Activated CD4-positive, alpha-beta memory T cell treated with anti-CD3 and anti-CD28 coated beads for 36 hours (primary cell): ENCODE measurements at regions not wholly inside any gene's neighbourhood (a gene's known extent, or its start where the extent isn't known, plus 50 kb on each side); places are given as distances from the start of the nearest gene placed in this dataset.

Experiments used
- CTCF ChIA-PET: fragments of 350-600 bp; sonication (Branson Sonifier 250); formaldehyde crosslinking; loops from one replicate; lab custom pipeline; 2021; ENCODE audit warnings: antibody characterized with exemption, inconsistent platforms; lab: Charles Lee
- POLR2A ChIA-PET: fragments of 350-600 bp; sonication (Branson Sonifier 250); formaldehyde crosslinking; loops from one replicate; lab custom pipeline; 2021; ENCODE audit warnings: antibody characterized with exemption; lab: Charles Lee
- DNase-seq: peaks from one replicate; pipeline ENCODE4 v3.0.0-alpha.2; 2020
- H3K27ac Mint-ChIP-seq: one replicate; pipeline ENCODE4 v1.8.0; 2021; ENCODE audit warnings: mixed read lengths
- H3K27me3 Mint-ChIP-seq: one replicate; pipeline ENCODE4 v1.8.0; 2021; ENCODE audit warnings: mixed read lengths
- H3K36me3 Mint-ChIP-seq: one replicate; pipeline ENCODE4 v1.8.0; 2021; ENCODE audit warnings: mixed read lengths
- H3K4me1 Mint-ChIP-seq: one replicate; pipeline ENCODE4 v1.8.0; 2021; ENCODE audit warnings: low read depth, mixed read lengths
- H3K4me3 Mint-ChIP-seq: one replicate; pipeline ENCODE4 v1.8.0; 2021; ENCODE audit warnings: mild to moderate bottlenecking, mixed read lengths
- H3K9me3 Mint-ChIP-seq: one replicate; pipeline ENCODE4 v1.8.0; 2021; ENCODE audit warnings: mixed read lengths
- intact Hi-C: fragments of 100-400 bp; cut with micrococcal nuclease; formaldehyde crosslinking; loops from one replicate; pipeline ENCODE4 v1.15.1; 2023

DNA sequence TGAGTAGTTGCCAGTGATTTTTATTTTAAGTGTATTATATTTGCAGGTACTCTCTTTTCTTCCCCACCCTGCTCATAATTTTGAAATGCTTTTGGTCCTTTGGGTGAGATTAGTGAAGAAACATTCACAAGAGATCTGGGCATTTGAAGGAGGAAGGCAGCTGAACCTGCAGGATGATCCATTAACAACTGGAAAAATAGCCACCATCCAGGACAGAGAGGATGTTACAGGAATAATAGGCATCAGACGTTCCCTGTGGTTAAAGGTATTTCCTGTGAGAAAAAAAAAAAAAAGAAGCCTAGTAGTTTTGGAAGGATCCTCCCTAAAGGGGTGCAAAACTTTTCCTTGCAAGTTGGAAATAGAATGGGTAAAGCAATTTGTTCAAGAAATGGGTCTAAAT lies 145.3 kb downstream of the SLC38A4 start:
- H3K4me3 Mint-ChIP-seq = no peak overlapping the region
- intact Hi-C loops = no loop called here
- peaks cover 3% of the 10 kb centered on the region for H3K27me3 Mint-ChIP-seq
- H3K27ac Mint-ChIP-seq = no peak overlapping the region
- POLR2A ChIA-PET = no interaction called here
- DNase-seq = no peak
- CTCF ChIA-PET = no interaction called here
- no peaks in the 10 kb centered on the region for H3K36me3 Mint-ChIP-seq
- H3K9me3 Mint-ChIP-seq = peaks cover 5% of the 10 kb centered on the region
- peaks cover 6% of the 10 kb centered on the region for H3K4me1 Mint-ChIP-seq

GRCh38 chr12:46679754-46680153 lies 146.0 kb downstream of the SLC38A4 start:
- DNase-seq = no peak
- ChIA-PET CTCF (interaction anchor here (0.6 to 1.6 kb wide), 3 partner anchors 18 to 555 kb away, joined by 3 to 9 read pairs (median 3); no protein-coding TSS in a partner anchor), POLR2A (no interaction called here)
- Mint-ChIP-seq H3K4me3 (no peak overlapping the region), H3K27me3 (peaks cover 3% of the 10 kb centered on the region), H3K4me1 (peaks cover 6% of the 10 kb centered on the region), H3K9me3 (peaks cover 5% of the 10 kb centered on the region), H3K27ac (no peak overlapping the region), H3K36me3 (no peaks in the 10 kb centered on the region)
- intact Hi-C loops = loop anchor here (2.0 to 5.0 kb wide), 4 partner anchors 303 to 607 kb away; no protein-coding TSS in a partner anchor

GRCh38 chr12:46678426-46678825 lies 147.4 kb downstream of the SLC38A4 start:
- POLR2A ChIA-PET = no interaction called here
- Mint-ChIP-seq H3K36me3 (no peaks in the 10 kb centered on the region), H3K9me3 (no peaks in the 10 kb centered on the region), H3K27ac (no peak overlapping the region), H3K4me1 (peaks cover 6% of the 10 kb centered on the region), H3K4me3 (no peak overlapping the region), H3K27me3 (peaks cover 3% of the 10 kb centered on the region)
- no peak for DNase-seq
- CTCF ChIA-PET = interaction anchor here (1.2 to 1.6 kb wide), 2 partner anchors 553 to 616 kb away, joined by 3 to 9 read pairs; no protein-coding TSS in a partner anchor
- intact Hi-C loops = loop anchor here (2.0 to 5.0 kb wide), 4 partner anchors 304 to 606 kb away; no protein-coding TSS in a partner anchor

DNA sequence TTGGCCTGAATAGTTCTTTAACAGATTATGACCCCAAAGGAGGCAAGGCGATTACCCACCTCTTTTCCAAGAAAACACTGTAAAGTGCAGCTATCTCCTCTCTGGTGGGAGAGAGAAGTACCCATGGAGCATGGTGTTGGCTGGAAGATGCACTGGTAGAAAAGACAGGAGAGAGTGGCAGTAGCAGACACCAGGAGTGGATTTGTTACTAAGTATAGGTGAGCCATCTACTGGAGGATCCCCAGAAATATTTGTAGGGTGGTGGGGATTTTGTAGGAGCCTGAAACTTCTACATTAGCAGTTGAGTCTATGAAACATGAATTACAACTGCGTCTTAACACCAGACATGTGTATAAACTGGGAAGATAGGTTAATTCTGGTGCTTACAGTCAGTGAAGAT lies 148.0 kb downstream of the SLC38A4 start:
- ChIA-PET CTCF (interaction anchor here (1.0 kb wide), 1 partner anchor 10 kb away, joined by 4 read pairs; no protein-coding TSS in a partner anchor), POLR2A (no interaction called here)
- no peak overlapping the region for H3K27ac Mint-ChIP-seq
- no peaks in the 10 kb centered on the region for H3K36me3 Mint-ChIP-seq
- intact Hi-C loops = loop anchor here (2.0 to 5.0 kb wide), 4 partner anchors 305 to 605 kb away; no protein-coding TSS in a partner anchor
- H3K4me1 Mint-ChIP-seq = peaks cover 6% of the 10 kb centered on the region
- no peak for DNase-seq
- no peak overlapping the region for H3K4me3 Mint-ChIP-seq
- H3K9me3 Mint-ChIP-seq = no peaks in the 10 kb centered on the region
- H3K27me3 Mint-ChIP-seq = peaks cover 3% of the 10 kb centered on the region

DNA sequence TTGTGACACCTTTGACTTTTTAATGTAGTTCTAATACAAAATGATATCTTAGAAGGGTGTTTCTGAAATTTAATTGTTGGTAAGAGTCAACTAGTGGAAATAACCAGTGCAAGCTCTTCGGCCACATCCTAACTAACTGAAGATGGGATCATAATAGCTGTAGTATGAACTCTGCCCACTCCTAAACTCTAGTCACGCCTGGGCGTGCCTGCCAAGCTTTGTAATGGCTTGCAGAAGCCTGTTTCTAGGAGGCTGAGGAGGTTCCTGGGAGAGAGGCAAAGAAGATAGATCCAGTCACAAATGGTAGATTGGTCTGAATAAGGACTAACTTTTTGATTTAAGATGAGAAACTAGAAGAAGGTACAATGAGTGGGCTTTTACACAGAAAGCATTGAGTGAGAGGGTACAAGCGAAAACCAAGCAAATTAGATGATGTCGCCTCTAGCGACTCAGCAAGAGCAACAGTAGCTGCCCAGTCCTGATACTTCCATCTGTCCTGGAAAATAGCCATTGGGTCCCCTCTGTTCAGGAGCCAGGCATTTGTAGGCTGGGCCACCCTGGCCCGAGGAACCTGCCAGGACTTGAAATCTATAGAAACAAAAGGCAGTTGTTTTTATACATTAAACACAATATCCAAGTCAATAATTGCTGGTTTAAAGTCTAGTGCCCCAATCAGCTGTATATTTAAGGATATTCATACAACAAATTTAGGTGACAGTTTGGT lies 148.8 kb downstream of the SLC38A4 start:
- no peak overlapping the region for H3K4me3 Mint-ChIP-seq
- CTCF ChIA-PET = interaction anchor here (0.8 to 3.1 kb wide), 6 partner anchors 9 to 552 kb away, joined by 3 to 11 read pairs (median 7); no protein-coding TSS in a partner anchor
- H3K27me3 Mint-ChIP-seq = peaks cover 3% of the 10 kb centered on the region
- H3K27ac Mint-ChIP-seq = no peak overlapping the region
- intact Hi-C loops = loop anchor here (5.0 kb wide), 3 partner anchors 305 to 525 kb away; no protein-coding TSS in a partner anchor
- no peak for DNase-seq
- no peaks in the 10 kb centered on the region for H3K9me3 Mint-ChIP-seq
- H3K36me3 Mint-ChIP-seq = no peaks in the 10 kb centered on the region
- POLR2A ChIA-PET = no interaction called here
- peaks cover 6% of the 10 kb centered on the region for H3K4me1 Mint-ChIP-seq

DNA sequence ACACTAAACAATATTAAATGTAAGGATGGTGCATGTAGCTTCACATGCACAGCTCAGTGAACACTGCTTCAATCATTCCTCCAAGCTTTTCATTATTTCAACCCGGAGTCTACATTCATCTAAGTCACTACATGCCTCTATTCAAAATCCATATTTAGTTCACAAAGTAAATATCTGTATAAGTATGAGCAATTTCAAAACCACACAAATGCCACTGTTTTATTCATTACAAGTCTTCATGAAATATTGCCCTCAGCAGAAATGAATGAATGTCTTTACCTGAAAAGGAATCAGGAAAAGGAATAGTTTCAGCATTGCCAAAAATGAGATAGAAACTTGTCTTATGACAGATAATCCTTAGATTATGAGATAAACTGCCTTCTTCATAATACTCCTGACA lies 149.4 kb downstream of the SLC38A4 start:
- no peaks in the 10 kb centered on the region for H3K9me3 Mint-ChIP-seq
- no peak overlapping the region for H3K4me3 Mint-ChIP-seq
- ChIA-PET CTCF (interaction anchor here (0.8 to 3.1 kb wide), 7 partner anchors 8 to 551 kb away, joined by 3 to 11 read pairs (median 5); no protein-coding TSS in a partner anchor), POLR2A (no interaction called here)
- H3K27me3 Mint-ChIP-seq = peaks cover 3% of the 10 kb centered on the region
- intact Hi-C loops = loop anchor here (5.0 kb wide), 3 partner anchors 306 to 524 kb away; no protein-coding TSS in a partner anchor
- H3K27ac Mint-ChIP-seq = no peak overlapping the region
- no peaks in the 10 kb centered on the region for H3K36me3 Mint-ChIP-seq
- DNase-seq = no peak
- peaks cover 6% of the 10 kb centered on the region for H3K4me1 Mint-ChIP-seq

- POLR2A ChIA-PET = no interaction called here
- intact Hi-C loops = loop anchor here (2.0 to 5.0 kb wide), 4 partner anchors 259 to 523 kb away; no protein-coding TSS in a partner anchor
Observed at GRCh38 chr12:46675736-46676135, 150.1 kb downstream of the SLC38A4 start.

DNA sequence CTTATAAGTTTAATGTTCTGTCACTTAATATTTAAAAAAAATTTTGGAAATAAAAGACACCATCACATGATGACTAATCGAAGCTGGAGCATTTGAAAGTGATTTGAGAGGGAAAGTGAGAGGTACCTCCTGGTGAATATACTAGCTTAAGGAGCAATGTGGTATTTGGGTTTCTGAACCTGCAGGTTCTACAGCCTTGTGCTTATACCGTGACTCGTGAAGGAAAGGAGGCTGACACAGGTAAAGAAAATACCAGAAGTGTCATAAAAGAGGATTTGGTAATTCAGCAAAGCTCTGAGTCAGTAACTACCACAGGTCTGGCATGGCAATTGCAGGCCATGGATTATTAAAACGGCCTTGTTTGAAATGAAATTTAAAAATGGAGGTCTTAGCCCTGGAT lies 151.0 kb downstream of the SLC38A4 start:
- peaks cover 3% of the 10 kb centered on the region for H3K27me3 Mint-ChIP-seq
- H3K4me1 Mint-ChIP-seq = peaks cover 6% of the 10 kb centered on the region
- H3K36me3 Mint-ChIP-seq = peaks cover 1% of the 10 kb centered on the region
- no peak overlapping the region for H3K4me3 Mint-ChIP-seq
- DNase-seq = no peak
- POLR2A ChIA-PET = interaction anchor here (0.7 kb wide), 1 partner anchor 295 kb away, joined by 4 read pairs; no protein-coding TSS in a partner anchor
- intact Hi-C loops = loop anchor here (2.0 to 5.0 kb wide), 4 partner anchors 260 to 522 kb away; no protein-coding TSS in a partner anchor
- no peak overlapping the region for H3K27ac Mint-ChIP-seq
- CTCF ChIA-PET = interaction anchor here (0.6 to 3.1 kb wide), 9 partner anchors 48 to 1909 kb away, joined by 3 to 11 read pairs (median 4); no protein-coding TSS in a partner anchor
- H3K9me3 Mint-ChIP-seq = peaks cover 3% of the 10 kb centered on the region

More at GRCh38 chr12:46675736-46676135, 150.1 kb downstream of the SLC38A4 start:
- peaks cover 6% of the 10 kb centered on the region for H3K4me1 Mint-ChIP-seq
- peaks cover 3% of the 10 kb centered on the region for H3K27me3 Mint-ChIP-seq
- H3K27ac Mint-ChIP-seq = no peak overlapping the region
- CTCF ChIA-PET = interaction anchor here (0.7 to 3.1 kb wide), 10 partner anchors 9 to 550 kb away, joined by 3 to 11 read pairs (median 5); no protein-coding TSS in a partner anchor
- DNase-seq = no peak
- H3K9me3 Mint-ChIP-seq = no peaks in the 10 kb centered on the region
- no peaks in the 10 kb centered on the region for H3K36me3 Mint-ChIP-seq
- H3K4me3 Mint-ChIP-seq = no peak overlapping the region

DNA sequence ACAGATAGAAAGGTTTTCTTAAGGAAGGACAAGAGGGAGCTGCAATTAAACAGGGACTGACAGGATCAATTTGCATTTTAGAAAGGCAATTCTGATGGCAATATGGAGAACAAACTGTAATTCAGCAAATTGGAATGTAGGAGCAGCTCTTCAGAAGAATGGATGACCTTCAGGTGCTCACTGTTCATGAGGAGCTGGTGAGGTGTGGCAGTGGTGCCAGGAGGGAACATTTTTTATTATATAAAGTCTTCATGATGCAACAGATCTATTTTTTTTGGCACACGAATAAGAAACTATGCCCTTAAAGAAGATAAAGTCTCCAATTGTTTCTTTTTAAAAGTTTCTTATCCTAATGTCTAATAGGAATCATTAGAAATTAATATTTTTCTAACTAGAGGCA lies 151.7 kb downstream of the SLC38A4 start:
- peaks cover 6% of the 10 kb centered on the region for H3K4me1 Mint-ChIP-seq
- H3K9me3 Mint-ChIP-seq = peaks cover 3% of the 10 kb centered on the region
- H3K36me3 Mint-ChIP-seq = peaks cover 1% of the 10 kb centered on the region
- peaks cover 3% of the 10 kb centered on the region for H3K27me3 Mint-ChIP-seq
- intact Hi-C loops = loop anchor here (2.0 kb wide), 1 partner anchor 261 kb away; no protein-coding TSS in a partner anchor
- H3K27ac Mint-ChIP-seq = no peak overlapping the region
- H3K4me3 Mint-ChIP-seq = no peak overlapping the region
- DNase-seq = no peak
- CTCF ChIA-PET = interaction anchor here (0.5 to 1.9 kb wide), 8 partner anchors 48 to 688 kb away, joined by 3 to 6 read pairs (median 4); no protein-coding TSS in a partner anchor
- POLR2A ChIA-PET = no interaction called here

- H3K4me3 Mint-ChIP-seq = no peak overlapping the region
- ChIA-PET POLR2A (no interaction called here), CTCF (no interaction called here)
- H3K9me3 Mint-ChIP-seq = peaks cover 3% of the 10 kb centered on the region
- no peak for DNase-seq
- H3K36me3 Mint-ChIP-seq = peaks cover 1% of the 10 kb centered on the region
- H3K27ac Mint-ChIP-seq = no peak overlapping the region
- H3K27me3 Mint-ChIP-seq = peaks cover 3% of the 10 kb centered on the region
- H3K4me1 Mint-ChIP-seq = peaks cover under 1% of the 10 kb centered on the region
- intact Hi-C loops = no loop called here
Observed at GRCh38 chr12:46671102-46671501, 154.7 kb downstream of the SLC38A4 start.

DNA sequence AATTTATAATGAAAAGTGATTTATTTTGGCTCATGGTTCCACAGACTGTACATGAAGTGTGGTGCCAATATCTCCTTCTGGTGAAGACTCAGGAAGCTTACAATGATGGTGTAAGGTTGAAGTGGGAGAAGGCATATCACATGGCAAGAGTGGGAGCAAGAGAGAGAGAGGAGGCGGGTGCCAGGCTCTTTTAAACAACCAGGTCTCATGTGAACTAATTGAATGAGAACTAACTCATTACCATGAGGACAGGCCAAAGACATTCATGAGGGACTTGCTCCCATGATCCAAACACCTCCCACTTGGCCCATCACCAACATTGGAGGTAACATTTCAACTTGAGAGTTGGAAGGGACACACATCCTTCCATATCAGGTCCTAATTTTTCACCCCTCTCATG lies 155.2 kb downstream of the SLC38A4 start:
- CTCF ChIA-PET = no interaction called here
- H3K4me1 Mint-ChIP-seq = peaks cover under 1% of the 10 kb centered on the region
- POLR2A ChIA-PET = no interaction called here
- peaks cover 1% of the 10 kb centered on the region for H3K36me3 Mint-ChIP-seq
- H3K27me3 Mint-ChIP-seq = peaks cover 3% of the 10 kb centered on the region
- no peak overlapping the region for H3K27ac Mint-ChIP-seq
- no peak for DNase-seq
- H3K4me3 Mint-ChIP-seq = no peak overlapping the region
- H3K9me3 Mint-ChIP-seq = peaks cover 3% of the 10 kb centered on the region
- intact Hi-C loops = no loop called here

DNA sequence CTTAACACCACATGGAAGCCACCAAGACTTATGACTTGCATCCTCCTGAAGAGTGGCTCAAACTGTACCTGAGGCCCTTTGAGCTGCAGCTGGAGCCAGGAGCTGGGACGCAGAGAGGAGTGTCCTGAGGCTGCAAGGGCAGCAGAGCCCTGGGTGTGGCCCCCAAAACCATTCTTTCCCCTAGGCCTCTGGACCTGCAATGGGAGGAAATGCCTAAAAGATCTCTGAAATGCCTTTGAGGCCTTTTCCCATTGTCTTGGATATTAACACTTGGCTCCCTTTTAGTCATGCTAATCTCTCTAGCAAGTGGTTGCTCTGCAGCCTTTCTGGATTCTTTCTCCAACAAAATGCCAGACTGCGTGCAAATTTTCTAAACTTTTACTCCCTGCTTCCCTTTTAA lies 156.1 kb downstream of the SLC38A4 start:
- CTCF ChIA-PET = no interaction called here
- H3K4me1 Mint-ChIP-seq = peaks cover 6% of the 10 kb centered on the region

More for the DNA sequence above, 156.1 kb downstream of the SLC38A4 start:
- H3K36me3 Mint-ChIP-seq = peaks cover 1% of the 10 kb centered on the region
- no peak for DNase-seq
- intact Hi-C loops = loop anchor here (5.0 to 10.0 kb wide), 2 partner anchors 112 to 675 kb away; partner anchors contain the start of gene SCAF11
- H3K4me3 Mint-ChIP-seq = no peak overlapping the region
- H3K9me3 Mint-ChIP-seq = peaks cover 3% of the 10 kb centered on the region
- POLR2A ChIA-PET = no interaction called here
- H3K27ac Mint-ChIP-seq = no peak overlapping the region
- peaks cover 3% of the 10 kb centered on the region for H3K27me3 Mint-ChIP-seq
